GM18505 (cell line): ENCODE measurements at regions not wholly inside any gene's neighbourhood (a gene's known extent, or its start where the extent isn't known, plus 50 kb on each side); places are given as distances from the start of the nearest gene placed in this dataset.
A peak's percentile ranks its signal among the peaks of the same experiment; 100 is the strongest.

Experiments
- ATAC-seq: cut with Tn5 transposase; IDR thresholded peaks from one replicate; pipeline ENCODE4 v1.9.1; 2021; ENCODE audit not compliant: unreplicated experiment
- POLR2A ChIP-seq: IDR thresholded peaks from 4 replicates; pipeline ENCODE4 v1.6.1; 2011; ENCODE audit warnings: borderline replicate concordance; ENCODE audit not compliant: insufficient read depth, insufficient read length; ENCODE audit errors: extremely low read depth

DNA sequence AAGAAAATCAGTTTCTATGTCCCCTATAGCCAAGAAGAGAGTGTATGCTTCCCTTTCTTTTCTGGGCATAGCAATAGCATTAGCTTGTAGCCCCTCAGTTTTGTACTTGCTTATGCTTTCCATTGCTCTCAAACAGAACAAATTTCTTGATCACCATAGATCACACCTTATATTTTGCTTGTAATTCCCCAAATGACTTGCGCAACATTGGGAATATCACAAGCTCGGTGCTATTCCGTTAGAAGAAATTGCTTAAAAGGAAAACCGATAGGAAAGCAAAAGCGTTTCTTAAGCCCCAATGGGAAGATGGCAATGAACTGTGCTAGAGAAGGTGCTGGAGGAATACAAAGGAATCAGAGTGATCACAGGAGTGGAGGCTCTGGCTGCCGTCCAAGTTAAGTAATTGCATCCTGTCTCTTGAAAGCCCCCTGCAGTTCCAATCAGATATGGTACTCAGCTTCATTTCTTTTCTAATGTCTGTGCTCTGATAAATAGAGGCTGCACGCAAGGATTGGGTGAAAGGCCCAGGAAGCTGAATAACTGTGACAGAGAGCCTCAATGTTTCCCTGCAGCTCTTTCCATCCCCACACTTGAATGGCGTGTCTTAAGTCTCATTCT, 182.1 kb upstream of the KIRREL3 start:
- TF ChIP-seq POLR2A: no peak
- no peak for ATAC-seq

DNA sequence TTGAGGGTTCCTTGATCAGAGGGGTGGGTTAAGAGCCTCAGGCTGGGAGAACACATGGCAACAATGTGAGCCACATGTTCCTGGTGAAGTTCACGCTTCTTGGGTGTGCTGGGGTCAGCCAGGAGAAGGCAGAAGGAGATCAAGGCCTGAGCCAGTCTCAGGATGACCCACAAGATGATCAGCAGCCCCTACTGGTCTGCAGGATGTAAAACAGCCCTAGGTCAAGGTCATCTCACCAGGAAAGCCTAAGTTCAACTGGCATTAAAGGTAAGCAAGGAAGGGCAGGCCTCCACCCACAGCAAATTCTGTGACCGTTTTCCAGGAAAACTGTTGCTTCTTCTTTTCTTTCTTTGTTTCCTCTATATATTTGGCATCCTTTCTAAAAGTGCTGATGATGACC, 156.7 kb upstream of the KIRREL3 start:
- ATAC-seq: no peak
- no peak for TF ChIP-seq POLR2A

DNA sequence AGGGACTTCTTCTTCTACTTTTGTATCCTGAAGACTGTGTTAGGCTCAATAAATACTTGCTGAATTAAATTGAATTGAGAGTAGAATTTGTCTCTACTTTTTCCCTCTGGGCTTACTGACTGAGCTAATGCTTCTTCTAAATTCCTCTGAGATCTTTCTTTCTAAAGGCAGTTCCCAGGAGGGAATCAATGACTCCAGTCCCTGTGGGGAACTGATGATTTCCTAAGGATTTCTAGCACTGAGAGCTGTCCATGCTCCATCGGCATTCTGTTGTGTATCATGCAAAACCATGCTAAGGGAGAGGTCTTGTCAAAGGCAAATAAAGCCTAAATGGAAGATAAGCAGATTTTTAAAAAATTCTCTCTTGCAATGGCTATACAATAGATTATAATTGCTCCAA, 148.8 kb upstream of the KIRREL3 start:
- no peak for TF ChIP-seq POLR2A
- ATAC-seq: no peak

DNA sequence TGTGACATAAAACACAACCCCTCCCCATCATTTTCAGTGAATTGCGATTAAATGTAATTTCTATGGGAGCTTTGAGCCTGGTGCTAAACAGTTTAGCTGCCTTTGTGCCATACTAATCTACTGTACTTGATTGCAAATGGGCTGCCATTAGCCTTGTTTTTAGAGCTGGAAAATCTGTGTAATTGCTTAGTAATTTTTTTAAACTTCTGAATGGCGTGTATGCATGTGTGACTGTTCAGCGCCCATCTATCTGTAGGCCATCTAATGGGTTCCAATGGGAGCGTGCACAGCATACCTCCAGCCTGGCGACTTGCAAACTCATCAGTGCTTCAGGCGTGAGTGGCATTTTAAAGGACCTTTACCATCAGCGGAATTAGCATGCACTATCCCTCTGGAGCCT, 142.7 kb upstream of the KIRREL3 start:
- TF ChIP-seq POLR2A: no peak
- no peak for ATAC-seq

DNA sequence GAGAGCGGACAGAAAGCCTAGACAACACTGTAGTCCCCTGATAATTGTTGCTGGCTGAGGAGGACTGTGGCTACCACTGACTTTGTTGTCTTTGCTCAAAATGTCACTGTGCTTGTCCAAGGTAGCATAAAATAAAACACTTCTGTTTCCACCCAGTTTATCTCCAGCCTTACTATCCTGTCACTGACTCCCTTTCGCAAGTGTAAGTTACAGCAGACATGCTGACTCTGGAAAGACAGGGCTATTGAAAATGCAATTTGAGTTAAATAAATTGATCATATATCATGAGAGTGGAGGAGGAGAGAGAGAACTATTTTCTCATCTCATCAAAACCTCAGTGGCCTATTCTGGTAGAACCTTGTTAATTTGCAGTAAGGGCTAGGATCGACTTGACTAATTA, 138.0 kb upstream of the KIRREL3 start:
- no peak for TF ChIP-seq POLR2A
- no peak for ATAC-seq

DNA sequence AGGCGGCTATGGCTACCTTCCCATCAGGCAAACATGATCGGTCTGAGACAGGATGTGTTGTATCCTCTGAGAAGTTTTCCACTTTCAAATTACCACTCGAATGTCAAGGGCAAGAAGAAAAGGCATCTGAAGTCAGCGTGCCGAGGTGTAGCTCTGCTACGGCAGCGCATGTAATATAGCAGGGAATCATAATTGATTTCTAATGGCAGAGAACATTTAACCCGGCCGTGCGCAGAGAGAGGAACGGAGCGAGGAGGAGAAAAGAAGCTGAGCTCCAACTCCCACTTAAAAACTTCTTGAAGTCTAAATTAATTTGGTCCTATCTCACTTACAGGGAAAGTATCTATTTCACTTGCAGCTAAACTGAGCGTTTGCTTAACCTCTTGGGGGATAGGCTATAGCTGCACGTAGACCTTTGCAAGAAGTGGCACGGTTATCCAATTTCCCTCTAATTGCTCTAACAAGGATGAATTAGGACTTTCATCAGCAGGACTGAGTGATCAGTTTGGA, 137.3 kb upstream of the KIRREL3 start:
- no peak for TF ChIP-seq POLR2A

DNA sequence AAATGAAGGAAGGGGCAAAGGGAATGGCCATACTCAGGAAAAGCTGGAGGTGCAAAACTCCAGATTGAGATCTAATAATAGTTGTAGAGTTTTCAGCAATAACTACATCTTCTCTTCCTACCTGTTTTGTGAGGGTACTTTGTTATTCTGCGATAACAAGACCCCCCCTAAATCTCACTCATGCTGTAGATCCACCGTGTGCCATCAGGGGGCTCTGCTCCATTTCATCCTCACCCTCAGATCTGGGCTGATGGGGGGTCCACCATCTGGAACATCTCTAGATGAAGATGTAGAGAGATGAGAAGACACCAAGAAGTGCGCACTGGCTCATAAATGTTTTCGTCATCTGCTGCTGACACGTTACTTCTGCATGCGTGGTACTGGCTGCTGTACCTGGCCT, 135.9 kb upstream of the KIRREL3 start:
- TF ChIP-seq POLR2A: no peak
- ATAC-seq: no peak

More for the DNA sequence above, 137.3 kb upstream of the KIRREL3 start:
- no peak for ATAC-seq

DNA sequence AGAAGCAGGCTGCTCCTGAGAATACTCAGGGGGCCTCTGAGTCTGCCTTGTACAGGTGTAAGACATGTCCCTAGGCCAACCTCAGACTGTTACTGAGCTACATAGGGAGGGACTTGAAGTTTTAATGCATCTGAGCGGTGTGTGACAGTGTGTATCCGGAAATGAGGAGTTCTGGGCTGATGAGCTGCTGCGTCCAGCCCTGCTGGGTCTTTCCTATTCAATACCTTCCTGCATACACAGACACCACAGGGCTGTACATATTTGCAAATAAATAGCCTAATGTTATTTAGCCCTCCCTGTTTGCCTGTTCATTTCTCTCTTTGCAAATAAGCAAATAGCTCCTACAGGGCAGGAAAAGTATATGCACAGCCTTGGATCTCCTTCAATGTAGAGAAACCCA, 134.7 kb upstream of the KIRREL3 start:
- no peak for ATAC-seq
- TF ChIP-seq POLR2A: no peak

DNA sequence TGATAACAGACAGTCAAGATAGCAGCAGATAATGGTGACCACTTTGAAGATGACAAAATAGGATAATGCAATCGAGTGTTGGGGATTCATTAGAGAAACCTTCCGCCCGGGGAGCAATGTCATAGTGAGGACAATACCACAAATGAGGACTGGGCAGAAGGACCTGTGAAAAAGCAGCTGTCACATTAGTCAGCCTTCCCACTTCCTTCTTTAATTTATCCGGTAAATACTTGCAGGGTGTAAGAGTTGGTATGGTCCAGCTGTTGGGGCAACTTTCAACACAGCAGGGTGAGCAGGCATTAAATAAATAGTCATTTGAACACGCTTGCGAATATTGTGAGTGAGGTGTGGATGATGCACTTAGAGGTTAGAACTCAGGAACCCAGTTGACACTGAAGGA, 132.5 kb upstream of the KIRREL3 start:
- TF ChIP-seq POLR2A: no peak
- ATAC-seq: no peak

DNA sequence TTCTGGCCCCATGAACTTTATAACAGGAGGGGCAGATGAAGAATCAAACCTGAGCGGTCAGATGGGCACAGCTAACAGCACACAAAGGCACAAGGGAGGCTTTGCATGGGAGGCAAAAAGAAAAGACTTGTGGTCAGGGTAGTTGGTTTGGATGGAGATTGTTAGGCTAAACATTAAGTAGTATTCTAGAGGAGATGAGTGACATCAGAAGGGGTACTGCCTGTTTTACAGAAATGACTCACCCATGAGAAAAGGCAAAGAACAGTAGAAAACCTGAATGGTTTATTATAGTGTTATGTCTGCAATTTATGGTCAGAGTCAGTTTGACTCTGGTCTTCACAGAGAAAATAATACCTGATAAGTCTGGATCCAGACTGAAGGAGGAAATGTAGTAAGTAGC, 129.8 kb upstream of the KIRREL3 start:
- ATAC-seq: peak; percentile 52
- no peak for TF ChIP-seq POLR2A

DNA sequence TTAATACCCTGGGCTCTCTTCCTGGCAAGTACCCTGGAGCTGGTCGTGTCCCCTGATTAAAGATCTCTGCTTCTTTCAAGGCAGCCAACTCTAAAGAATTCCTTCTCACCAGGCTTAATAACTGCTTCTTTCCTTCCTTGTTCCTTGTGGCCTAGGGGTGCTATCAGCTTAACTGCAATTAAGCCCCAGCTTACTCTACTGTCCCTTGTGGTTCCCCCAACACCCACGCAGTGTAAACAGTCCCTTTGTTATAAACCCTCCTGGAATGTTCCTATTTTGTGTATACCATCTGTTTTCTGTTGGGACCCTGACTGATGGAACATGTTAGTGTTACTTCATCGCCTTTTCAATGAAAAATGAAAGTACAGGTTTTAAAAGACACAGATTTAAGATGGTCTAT, 126.4 kb upstream of the KIRREL3 start:
- TF ChIP-seq POLR2A: no peak
- no peak for ATAC-seq

DNA sequence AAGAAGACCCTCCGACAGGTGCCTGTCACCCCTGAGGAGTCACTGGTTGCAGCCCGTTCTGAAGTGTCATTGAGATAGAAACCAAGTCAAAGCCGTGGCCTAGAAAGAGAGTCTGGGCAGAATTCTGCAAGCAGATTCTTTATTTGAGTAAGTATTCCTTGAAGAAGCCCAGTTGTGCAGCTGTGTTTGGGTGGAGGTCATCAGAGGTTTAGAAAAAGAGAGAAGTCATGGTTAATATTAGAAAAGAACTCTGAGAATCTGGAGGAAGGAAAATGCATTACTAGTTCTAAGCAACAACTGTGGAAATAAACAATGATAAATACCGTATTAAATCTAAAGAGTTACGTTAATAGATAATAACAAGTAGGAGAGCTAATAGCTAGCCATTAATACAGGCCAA, 118.8 kb upstream of the KIRREL3 start:
- TF ChIP-seq POLR2A: no peak
- no peak for ATAC-seq

DNA sequence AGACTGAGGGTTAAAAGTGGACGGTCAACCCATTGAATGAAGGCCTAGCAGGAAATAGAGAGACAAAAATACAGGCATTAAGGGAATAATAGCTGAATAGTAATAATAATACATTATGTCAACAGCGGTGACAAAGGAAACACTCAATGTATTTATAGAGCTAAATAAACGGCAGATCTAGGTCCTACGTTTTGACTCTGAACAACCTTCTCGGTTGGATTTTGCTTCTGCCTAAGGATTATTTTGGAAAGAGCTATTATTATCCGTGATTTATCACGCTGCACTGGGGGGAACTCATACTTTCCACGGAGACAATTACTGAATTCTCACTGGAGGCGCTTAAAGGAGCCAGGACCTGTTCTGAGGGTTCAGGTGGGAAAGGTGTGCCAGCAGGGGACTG, 118.2 kb upstream of the KIRREL3 start:
- no peak for TF ChIP-seq POLR2A
- ATAC-seq: no peak

DNA sequence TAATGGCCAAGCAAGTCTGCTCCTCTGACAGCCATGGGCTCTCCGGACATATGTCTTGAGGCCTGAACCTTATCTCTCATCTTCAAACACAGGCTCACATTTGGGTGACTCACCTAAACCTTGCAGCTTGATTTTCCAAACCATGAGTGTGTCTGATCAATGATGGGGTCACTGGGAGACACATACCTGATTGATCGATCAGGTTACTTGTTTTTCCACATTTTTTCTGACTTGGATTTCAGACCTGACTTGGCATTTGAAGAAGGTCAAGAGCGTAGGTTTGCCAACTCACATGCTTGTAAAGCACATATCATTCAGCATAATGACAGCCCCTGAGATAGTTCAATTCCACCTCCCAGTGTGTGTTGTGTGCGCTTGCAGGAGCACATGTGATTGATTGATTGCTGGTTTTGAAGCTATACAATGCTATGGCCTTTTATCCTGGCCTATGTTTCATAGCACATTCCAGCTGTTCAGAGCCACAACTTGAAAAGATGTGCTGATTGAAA, 116.7 kb upstream of the KIRREL3 start:
- no peak for ATAC-seq
- TF ChIP-seq POLR2A: no peak

DNA sequence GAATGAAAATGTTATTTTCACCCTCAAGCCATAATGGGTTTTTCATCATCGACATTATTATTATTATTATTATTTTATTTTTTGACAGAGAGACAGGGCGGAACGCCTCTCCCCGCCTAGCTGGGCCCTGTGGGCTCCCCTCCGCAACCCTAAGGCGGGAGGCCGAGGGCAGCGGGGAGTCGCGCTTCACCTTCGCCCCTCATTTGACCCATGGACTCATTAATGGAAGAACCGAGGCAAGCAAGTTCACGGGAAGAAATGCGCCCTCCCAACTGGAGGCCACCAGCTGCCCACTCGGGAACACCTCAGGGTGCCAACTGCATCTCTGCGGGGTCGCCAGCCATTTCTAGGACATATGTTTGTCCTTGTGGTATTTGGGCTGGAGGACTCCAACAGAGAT, 115.3 kb upstream of the KIRREL3 start:
- TF ChIP-seq POLR2A: no peak
- no peak for ATAC-seq
